HL-60 (cell line): ENCODE measurements at regions not wholly inside any gene's neighbourhood (a gene's known extent, or its start where the extent isn't known, plus 50 kb on each side); places are given as distances from the start of the nearest gene placed in this dataset.

Experiments
- DNase-seq, 2 experiments: peaks; one replicate each; pipeline ENCODE4 v3.0.0-alpha.2; 2010 to 2020; ENCODE audit warnings: low read depth in 1 of 2, low spot score in 1 of 2
- H3K27ac ChIP-seq: fragments of 250-450 bp; sonication (Bioruptor Pico); replicated peaks from 2 replicates; pipeline ENCODE4 v1.5.1; 2020; ENCODE audit warnings: mild to moderate bottlenecking, moderate library complexity
- H3K27me3 ChIP-seq: fragments of 250-450 bp; sonication (Bioruptor Pico); 2 replicates; pipeline ENCODE4 v1.5.1; 2021; ENCODE audit warnings: mild to moderate bottlenecking, moderate library complexity; ENCODE audit not compliant: insufficient read depth, poor library complexity, severe bottlenecking
- H3K4me3 ChIP-seq: replicated peaks from 2 replicates; pipeline ENCODE4 v1.5.1; 2011; ENCODE audit warnings: mild to moderate bottlenecking, control low read depth, low read length; ENCODE audit not compliant: insufficient read depth
- CTCF ChIP-seq: IDR thresholded peaks from one replicate; pipeline ENCODE4 v1.5.1; 2011; ENCODE audit warnings: low read length, control low read depth, inconsistent platforms; ENCODE audit not compliant: insufficient read depth
- GABPA ChIP-seq: IDR thresholded peaks from 2 replicates; pipeline ENCODE4 v1.6.1; 2012; ENCODE audit warnings: low read depth
- POLR2AphosphoS5 ChIP-seq: IDR thresholded peaks from 2 replicates; pipeline ENCODE4 v1.6.1; 2012; ENCODE audit warnings: low read depth
- REST ChIP-seq: IDR thresholded peaks from 2 replicates; pipeline ENCODE4 v1.6.1; 2012; ENCODE audit warnings: low read depth; ENCODE audit not compliant: insufficient replicate concordance
- SPI1 ChIP-seq: IDR thresholded peaks from 2 replicates; pipeline ENCODE4 v1.6.1; 2012; ENCODE audit warnings: low read depth, mild to moderate bottlenecking, borderline replicate concordance

- peaks cover 3% of the 10 kb centered on the region for H3K27me3 ChIP-seq
- TF ChIP-seq REST: no peak
- no peak for TF ChIP-seq CTCF
- TF ChIP-seq GABPA: no peak
- TF ChIP-seq POLR2AphosphoS5: no peak
- TF ChIP-seq SPI1: no peak
- H3K27ac ChIP-seq: no peak overlapping the region
- DNase-seq: no peak
- no peak overlapping the region for H3K4me3 ChIP-seq
Measured at GRCh38 chr18:55857409-55857808, 269.4 kb upstream of the TCF4 start.

GRCh38 chr18:55856679-55857078 lies 268.7 kb upstream of the TCF4 start:
- Histone ChIP-seq H3K27ac (no peak overlapping the region), H3K4me3 (no peak overlapping the region), H3K27me3 (peaks cover 3% of the 10 kb centered on the region)
- no peak for DNase-seq
- TF ChIP-seq CTCF: no peak
- TF ChIP-seq SPI1: no peak
- no peak for TF ChIP-seq GABPA
- TF ChIP-seq POLR2AphosphoS5: no peak
- no peak for TF ChIP-seq REST

- peaks cover 3% of the 10 kb centered on the region for H3K27me3 ChIP-seq
- TF ChIP-seq GABPA (no peak), REST (no peak), SPI1 (no peak), POLR2AphosphoS5 (no peak), CTCF (no peak)
- no peak overlapping the region for H3K27ac ChIP-seq
- no peak overlapping the region for H3K4me3 ChIP-seq
- DNase-seq: no peak
Measured at GRCh38 chr18:55856229-55856628, 268.2 kb upstream of the TCF4 start.
